A673 (cell line): ENCODE measurements at regions not wholly inside any gene's neighbourhood (a gene's known extent, or its start where the extent isn't known, plus 50 kb on each side); places are given as distances from the start of the nearest gene placed in this dataset.

Source experiments
- BruUV-seq: library from RNA; stranded (reverse); fragments of 400-500 nt; replicated peaks from 2 replicates; lab custom pipeline; 2021; lab: Mats Ljungman, UMichigan
- CTCF ChIA-PET: fragments of 300-600 bp; sonication (Branson Sonifier 250); formaldehyde crosslinking; loops from one replicate; lab custom pipeline; 2022; ENCODE audit warnings: antibody characterized with exemption; lab: Charles Lee
- POLR2A ChIA-PET: fragments of 300-600 bp; sonication (Branson Sonifier 250); formaldehyde crosslinking; loops from one replicate; lab custom pipeline; 2022; ENCODE audit warnings: antibody characterized with exemption; ENCODE audit not compliant: low non-redundant PET; lab: Charles Lee
- DNase-seq: peaks from one replicate; pipeline ENCODE4 v3.0.0-alpha.2; 2015; ENCODE audit warnings: low spot score
- H3K27ac ChIP-seq: fragments of 200-600 bp; sonication (generic); 2 replicates; pipeline ENCODE4 v1.5.1; 2016; ENCODE audit warnings: mixed run types, low read depth, mild to moderate bottlenecking, mixed read lengths, antibody characterized with exemption, low read length; ENCODE audit not compliant: poor library complexity, severe bottlenecking
- H3K27me3 ChIP-seq: fragments of 200-600 bp; sonication (generic); replicated peaks from 2 replicates; pipeline ENCODE4 v1.6.1; 2017; ENCODE audit warnings: mixed run types, low read depth, mild to moderate bottlenecking, mixed read lengths, antibody characterized with exemption, low read length; ENCODE audit not compliant: insufficient read depth, poor library complexity
- H3K36me3 ChIP-seq: fragments of 200-600 bp; sonication (generic); 2 replicates; pipeline ENCODE4 v1.6.1; 2016; ENCODE audit warnings: mixed run types, mild to moderate bottlenecking, mixed read lengths, antibody characterized with exemption, low read length; ENCODE audit not compliant: insufficient read depth, poor library complexity, severe bottlenecking
- H3K4me1 ChIP-seq: fragments of 200-600 bp; sonication (generic); 2 replicates; pipeline ENCODE4 v1.6.1; 2017; ENCODE audit warnings: mixed run types, mild to moderate bottlenecking, mixed read lengths, antibody characterized with exemption, low read length; ENCODE audit not compliant: insufficient read depth, poor library complexity, severe bottlenecking
- H3K4me3 ChIP-seq: fragments of 200-600 bp; sonication (generic); 2 replicates; pipeline ENCODE4 v1.5.1; 2016; ENCODE audit warnings: low read depth, mixed run types, mild to moderate bottlenecking, mixed read lengths, low read length; ENCODE audit not compliant: poor library complexity, severe bottlenecking
- H3K9me3 ChIP-seq: fragments of 200-600 bp; sonication (generic); 2 replicates; pipeline ENCODE4 v1.6.1; 2016; ENCODE audit warnings: mixed run types, low read depth, mild to moderate bottlenecking, mixed read lengths, antibody characterized with exemption, low read length; ENCODE audit not compliant: poor library complexity, severe bottlenecking
- EZH2 ChIP-seq: fragments of 200-600 bp; sonication (generic); IDR thresholded peaks from 2 replicates; pipeline ENCODE4 v1.6.1; 2017; ENCODE audit warnings: borderline replicate concordance, low read depth, mild to moderate bottlenecking, mixed read lengths, antibody characterized with exemption, low read length; ENCODE audit not compliant: poor library complexity, severe bottlenecking
- intact Hi-C: fragments of 100-400 bp; cut with micrococcal nuclease; formaldehyde crosslinking; loops from one replicate; pipeline ENCODE4 v1.10.0; 2022; ENCODE audit not compliant: unreplicated experiment
- TF ChIP-seq, protein P1 (sequence below): fragments of 300-800, 200-600 bp; sonication (generic); conservative IDR thresholded peaks from 2 replicates; pipeline ENCODE4 v1.5.1; 2017; ENCODE audit warnings: low read depth, mild to moderate bottlenecking, antibody characterized with exemption, low read length, moderate library complexity, mixed read lengths

DNA sequence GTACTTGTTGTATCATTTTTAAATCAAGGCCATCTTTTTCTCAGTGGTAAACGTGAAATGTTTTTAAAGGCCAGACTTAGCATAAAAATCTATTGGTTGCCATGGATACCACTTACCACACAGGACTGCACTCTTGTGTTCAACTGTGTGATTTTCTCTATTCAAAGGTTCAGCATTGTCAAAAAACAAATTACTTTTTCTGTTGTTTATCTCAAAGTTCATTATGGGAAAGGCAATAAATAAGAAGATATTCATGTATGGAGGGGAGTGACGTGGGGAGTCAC lies 231.0 kb upstream of the GATB start:
- Histone ChIP-seq H3K4me1 (no peaks in the 10 kb centered on the region), H3K4me3 (no peak overlapping the region), H3K27ac (no peak overlapping the region), H3K9me3 (no peaks in the 10 kb centered on the region), H3K27me3 (no peaks in the 10 kb centered on the region), H3K36me3 (no peaks in the 10 kb centered on the region)
- intact Hi-C loops, result no loop called here
- ChIA-PET POLR2A (no interaction called here), CTCF (no interaction called here)
- DNase-seq, result no peak
- TF ChIP-seq, protein P1, sequence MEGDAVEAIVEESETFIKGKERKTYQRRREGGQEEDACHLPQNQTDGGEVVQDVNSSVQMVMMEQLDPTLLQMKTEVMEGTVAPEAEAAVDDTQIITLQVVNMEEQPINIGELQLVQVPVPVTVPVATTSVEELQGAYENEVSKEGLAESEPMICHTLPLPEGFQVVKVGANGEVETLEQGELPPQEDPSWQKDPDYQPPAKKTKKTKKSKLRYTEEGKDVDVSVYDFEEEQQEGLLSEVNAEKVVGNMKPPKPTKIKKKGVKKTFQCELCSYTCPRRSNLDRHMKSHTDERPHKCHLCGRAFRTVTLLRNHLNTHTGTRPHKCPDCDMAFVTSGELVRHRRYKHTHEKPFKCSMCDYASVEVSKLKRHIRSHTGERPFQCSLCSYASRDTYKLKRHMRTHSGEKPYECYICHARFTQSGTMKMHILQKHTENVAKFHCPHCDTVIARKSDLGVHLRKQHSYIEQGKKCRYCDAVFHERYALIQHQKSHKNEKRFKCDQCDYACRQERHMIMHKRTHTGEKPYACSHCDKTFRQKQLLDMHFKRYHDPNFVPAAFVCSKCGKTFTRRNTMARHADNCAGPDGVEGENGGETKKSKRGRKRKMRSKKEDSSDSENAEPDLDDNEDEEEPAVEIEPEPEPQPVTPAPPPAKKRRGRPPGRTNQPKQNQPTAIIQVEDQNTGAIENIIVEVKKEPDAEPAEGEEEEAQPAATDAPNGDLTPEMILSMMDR, result no peak
- no peak for TF ChIP-seq EZH2
- BruUV-seq, result no TSS peak

GRCh38 chr4:151991001-151991883 lies 230.4 kb upstream of the GATB start:
- H3K4me1 ChIP-seq, result no peaks in the 10 kb centered on the region
- POLR2A ChIA-PET, result no interaction called here
- intact Hi-C loops, result no loop called here
- H3K9me3 ChIP-seq, result no peaks in the 10 kb centered on the region
- no TSS peak for BruUV-seq
- H3K36me3 ChIP-seq, result no peaks in the 10 kb centered on the region
- no peak overlapping the region for H3K27ac ChIP-seq
- no peaks in the 10 kb centered on the region for H3K27me3 ChIP-seq
- TF ChIP-seq, protein P1, result no peak
- TF ChIP-seq EZH2, result no peak
- H3K4me3 ChIP-seq, result no peak overlapping the region
- no peak for DNase-seq
- CTCF ChIA-PET, result no interaction called here

GRCh38 chr4:151990201-151990600 lies 229.4 kb upstream of the GATB start:
- Histone ChIP-seq H3K4me1 (no peaks in the 10 kb centered on the region), H3K36me3 (no peaks in the 10 kb centered on the region), H3K4me3 (no peak overlapping the region), H3K27me3 (no peaks in the 10 kb centered on the region), H3K9me3 (no peaks in the 10 kb centered on the region), H3K27ac (no peak overlapping the region)
- intact Hi-C loops, result no loop called here
- POLR2A ChIA-PET, result no interaction called here
- peak; percentile 3 for DNase-seq
- no peak for TF ChIP-seq EZH2
- TF ChIP-seq, protein P1, result no peak
- CTCF ChIA-PET, result no interaction called here
- no TSS peak for BruUV-seq
